PFSK-1 (cell line): ENCODE measurements at regions not wholly inside any gene's neighbourhood (a gene's known extent, or its start where the extent isn't known, plus 50 kb on each side); places are given as distances from the start of the nearest gene placed in this dataset.

Experiments
- POLR2AphosphoS5 ChIP-seq: IDR thresholded peaks from 2 replicates; pipeline ENCODE4 v1.6.1; 2012; ENCODE audit warnings: low read depth, mild to moderate bottlenecking, control low read depth, low read length, moderate library complexity
- SIN3A ChIP-seq: IDR thresholded peaks from 2 replicates; pipeline ENCODE4 v1.6.1; 2012; ENCODE audit warnings: mild to moderate bottlenecking, low read length, moderate library complexity, borderline replicate concordance; ENCODE audit not compliant: insufficient read depth
- TAF1 ChIP-seq: IDR thresholded peaks from 2 replicates; pipeline ENCODE4 v1.6.1; 2012; ENCODE audit warnings: low read length, control low read depth, borderline replicate concordance; ENCODE audit not compliant: insufficient read depth
- TF ChIP-seq, protein P1 (sequence below), 2 experiments: IDR thresholded peaks; 2 replicates each; pipeline versions ENCODE4 v1.6.1 to v1.8.0; 2011 to 2012; ENCODE audit warnings: low read depth in 2 of 2, low read length in 2 of 2, control low read depth in 1 of 2, inconsistent platforms in 1 of 2, mild to moderate bottlenecking in 1 of 2, moderate library complexity in 1 of 2; ENCODE audit not compliant: insufficient read depth in 1 of 2

- TF ChIP-seq POLR2AphosphoS5: no peak
- no peak for TF ChIP-seq SIN3A
- no peak for TF ChIP-seq TAF1
- TF ChIP-seq, protein P1, sequence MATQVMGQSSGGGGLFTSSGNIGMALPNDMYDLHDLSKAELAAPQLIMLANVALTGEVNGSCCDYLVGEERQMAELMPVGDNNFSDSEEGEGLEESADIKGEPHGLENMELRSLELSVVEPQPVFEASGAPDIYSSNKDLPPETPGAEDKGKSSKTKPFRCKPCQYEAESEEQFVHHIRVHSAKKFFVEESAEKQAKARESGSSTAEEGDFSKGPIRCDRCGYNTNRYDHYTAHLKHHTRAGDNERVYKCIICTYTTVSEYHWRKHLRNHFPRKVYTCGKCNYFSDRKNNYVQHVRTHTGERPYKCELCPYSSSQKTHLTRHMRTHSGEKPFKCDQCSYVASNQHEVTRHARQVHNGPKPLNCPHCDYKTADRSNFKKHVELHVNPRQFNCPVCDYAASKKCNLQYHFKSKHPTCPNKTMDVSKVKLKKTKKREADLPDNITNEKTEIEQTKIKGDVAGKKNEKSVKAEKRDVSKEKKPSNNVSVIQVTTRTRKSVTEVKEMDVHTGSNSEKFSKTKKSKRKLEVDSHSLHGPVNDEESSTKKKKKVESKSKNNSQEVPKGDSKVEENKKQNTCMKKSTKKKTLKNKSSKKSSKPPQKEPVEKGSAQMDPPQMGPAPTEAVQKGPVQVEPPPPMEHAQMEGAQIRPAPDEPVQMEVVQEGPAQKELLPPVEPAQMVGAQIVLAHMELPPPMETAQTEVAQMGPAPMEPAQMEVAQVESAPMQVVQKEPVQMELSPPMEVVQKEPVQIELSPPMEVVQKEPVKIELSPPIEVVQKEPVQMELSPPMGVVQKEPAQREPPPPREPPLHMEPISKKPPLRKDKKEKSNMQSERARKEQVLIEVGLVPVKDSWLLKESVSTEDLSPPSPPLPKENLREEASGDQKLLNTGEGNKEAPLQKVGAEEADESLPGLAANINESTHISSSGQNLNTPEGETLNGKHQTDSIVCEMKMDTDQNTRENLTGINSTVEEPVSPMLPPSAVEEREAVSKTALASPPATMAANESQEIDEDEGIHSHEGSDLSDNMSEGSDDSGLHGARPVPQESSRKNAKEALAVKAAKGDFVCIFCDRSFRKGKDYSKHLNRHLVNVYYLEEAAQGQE (IDR thresholded peaks at IDR 0.05; ENCODE audit: insufficient read depth in 1 of 2, low read depth in 2 of 2, low read length in 2 of 2): no peak
These were observed 1105.0 kb downstream of the PLA2G4A start for GRCh38 chr1:187933562-187934419.
